Activated naive CD8-positive, alpha-beta T cell treated with anti-CD3 and anti-CD28 coated beads, Interleukin-2, amount 50 U/mL, for 24 hours (primary cell): ENCODE measurements at regions not wholly inside any gene's neighbourhood (a gene's known extent, or its start where the extent isn't known, plus 50 kb on each side); places are given as distances from the start of the nearest gene placed in this dataset.

ENCODE experiments used
- ATAC-seq: fragments of 150-1000 bp; cut with Tn5 transposase; one replicate; pipeline ENCODE4 v1.10.0; 2021
- DNase-seq: peaks from one replicate; pipeline ENCODE4 v3.0.0; 2021
- H3K27ac Mint-ChIP-seq: one replicate; pipeline ENCODE4 v1.8.0; 2021; ENCODE audit warnings: mild to moderate bottlenecking, mixed read lengths
- H3K27me3 Mint-ChIP-seq: one replicate; pipeline ENCODE4 v1.8.0; 2021; ENCODE audit warnings: mixed read lengths
- H3K36me3 Mint-ChIP-seq: one replicate; pipeline ENCODE4 v1.8.0; 2021; ENCODE audit warnings: low read depth, mixed read lengths
- H3K4me1 Mint-ChIP-seq: one replicate; pipeline ENCODE4 v1.8.0; 2021; ENCODE audit warnings: mixed read lengths
- H3K4me3 Mint-ChIP-seq: one replicate; pipeline ENCODE4 v1.8.0; 2021; ENCODE audit warnings: mild to moderate bottlenecking, moderate library complexity, mixed read lengths
- H3K9me3 Mint-ChIP-seq: one replicate; pipeline ENCODE4 v1.8.0; 2021; ENCODE audit warnings: mixed read lengths

DNA sequence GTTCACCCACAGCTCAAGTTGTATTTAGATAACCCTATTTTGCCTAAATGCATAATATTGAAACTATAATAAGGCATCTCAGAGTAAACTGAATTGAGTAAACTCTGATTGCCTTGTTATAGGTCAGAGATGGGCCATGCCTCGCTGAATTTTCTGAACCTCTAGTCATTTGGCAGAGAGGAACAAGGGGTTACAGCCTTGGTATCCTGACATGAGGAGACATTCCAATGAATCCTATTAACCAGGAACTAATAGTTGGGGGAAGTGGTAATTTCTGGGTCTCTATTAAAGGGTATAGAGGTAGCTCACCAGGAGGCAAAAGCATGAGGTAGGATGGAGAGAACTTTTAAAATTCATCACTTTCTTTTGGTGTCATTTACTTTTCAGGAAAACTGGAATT is 227.4 kb upstream of the CHST9 start:
- ATAC-seq (no peak), DNase-seq (no peak)
- no peak overlapping the region for H3K27ac Mint-ChIP-seq
- no peaks in the 10 kb centered on the region for H3K4me1 Mint-ChIP-seq
- no peak overlapping the region for H3K4me3 Mint-ChIP-seq
- no peaks in the 10 kb centered on the region for H3K36me3 Mint-ChIP-seq
- no peaks in the 10 kb centered on the region for H3K9me3 Mint-ChIP-seq
- H3K27me3 Mint-ChIP-seq: no peaks in the 10 kb centered on the region

DNA sequence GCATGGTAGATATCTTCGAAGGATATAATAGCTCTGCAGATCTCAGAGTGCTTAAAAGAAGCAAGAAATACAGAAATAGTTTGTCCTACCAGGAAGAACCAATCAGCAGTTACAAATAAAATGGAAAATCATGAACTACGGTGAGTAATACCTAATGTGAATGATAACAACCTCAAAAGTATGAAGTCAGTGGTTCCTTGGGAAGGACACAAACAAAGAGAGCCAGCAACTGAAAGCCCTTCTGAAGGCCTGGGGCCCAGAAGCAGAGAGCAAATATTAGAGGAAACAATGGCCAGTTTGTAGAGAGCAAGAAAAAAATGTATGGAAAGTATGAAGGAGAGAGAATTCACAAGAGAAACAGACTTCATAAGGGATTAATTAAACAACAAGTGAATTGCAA is 226.8 kb upstream of the CHST9 start:
- no peak overlapping the region for H3K27ac Mint-ChIP-seq

DNA sequence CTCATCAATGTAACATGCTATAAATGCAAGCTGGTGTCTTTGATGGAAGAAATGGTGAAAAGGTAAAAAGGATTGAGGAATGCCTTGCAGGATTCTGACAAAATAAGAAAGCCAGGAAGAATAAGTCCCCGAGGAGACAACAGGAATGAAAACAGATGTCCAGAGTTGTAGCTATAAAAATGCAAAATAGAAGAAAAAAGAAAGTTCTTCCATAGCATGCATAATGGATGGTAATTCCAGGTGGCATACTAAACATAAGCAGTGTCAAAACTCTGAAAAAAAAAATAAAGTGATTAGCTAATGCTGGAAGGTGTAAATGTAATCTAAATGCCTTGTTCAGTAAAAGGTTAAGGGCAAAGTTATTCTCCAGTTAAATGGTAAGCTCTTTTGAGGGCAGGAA is 225.9 kb upstream of the CHST9 start:
- Mint-ChIP-seq H3K9me3 (peaks cover 4% of the 10 kb centered on the region), H3K4me1 (no peaks in the 10 kb centered on the region), H3K36me3 (no peaks in the 10 kb centered on the region), H3K27me3 (no peaks in the 10 kb centered on the region), H3K27ac (no peak overlapping the region), H3K4me3 (no peak overlapping the region)
- ATAC-seq (no peak), DNase-seq (no peak)

More for the DNA sequence above, 226.8 kb upstream of the CHST9 start:
- DNase-seq (no peak), ATAC-seq (no peak)
- Mint-ChIP-seq H3K4me3 (no peak overlapping the region), H3K36me3 (no peaks in the 10 kb centered on the region), H3K4me1 (no peaks in the 10 kb centered on the region), H3K9me3 (peaks cover 4% of the 10 kb centered on the region), H3K27me3 (no peaks in the 10 kb centered on the region)

DNA sequence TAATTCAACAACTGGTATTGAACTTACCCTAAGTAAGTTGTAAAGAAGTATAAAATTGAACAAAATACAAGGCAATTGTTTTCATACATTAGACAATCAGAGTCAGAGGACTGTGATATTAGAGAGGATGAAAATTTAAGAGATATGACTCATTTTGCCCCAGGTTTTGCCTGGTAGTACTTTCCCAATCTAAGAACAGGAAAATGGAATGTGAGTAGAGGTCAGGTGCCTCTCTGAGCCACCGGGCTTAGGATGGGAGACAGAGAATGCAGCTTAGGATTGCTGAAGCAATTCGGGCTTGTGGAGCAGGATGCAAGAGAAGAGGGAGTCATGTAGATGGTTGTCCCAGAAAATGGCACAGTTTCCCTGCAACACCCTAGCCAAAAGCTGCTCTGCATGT is 219.7 kb upstream of the CHST9 start:
- no peak overlapping the region for H3K4me3 Mint-ChIP-seq
- no peaks in the 10 kb centered on the region for H3K27me3 Mint-ChIP-seq
- no peak overlapping the region for H3K27ac Mint-ChIP-seq
- DNase-seq: no peak
- H3K9me3 Mint-ChIP-seq: peaks cover 12% of the 10 kb centered on the region
- H3K4me1 Mint-ChIP-seq: no peaks in the 10 kb centered on the region
- ATAC-seq: no peak
- H3K36me3 Mint-ChIP-seq: no peaks in the 10 kb centered on the region

DNA sequence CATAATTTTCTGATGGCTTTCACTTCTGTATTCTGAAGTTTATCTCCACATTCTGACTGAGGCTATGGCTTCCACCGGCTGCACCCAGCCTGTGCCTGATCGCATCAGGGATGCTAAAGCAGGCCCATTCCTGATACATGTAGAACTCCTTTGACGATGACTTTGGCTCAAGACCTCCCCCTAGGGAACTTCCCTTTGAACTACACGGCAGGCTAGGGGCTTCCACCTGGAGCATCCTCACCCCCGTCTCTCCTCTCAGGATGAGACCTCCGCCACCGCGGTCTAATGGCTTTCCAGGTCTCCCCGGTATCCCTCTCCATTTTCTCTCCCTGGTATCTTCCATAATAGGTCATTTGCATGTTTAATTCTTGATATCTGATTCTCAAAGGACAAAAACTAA is 214.9 kb upstream of the CHST9 start:
- H3K27me3 Mint-ChIP-seq: no peaks in the 10 kb centered on the region
- no peak overlapping the region for H3K4me3 Mint-ChIP-seq
- no peak overlapping the region for H3K27ac Mint-ChIP-seq
- H3K4me1 Mint-ChIP-seq: no peaks in the 10 kb centered on the region
- no peaks in the 10 kb centered on the region for H3K36me3 Mint-ChIP-seq
- no peak for ATAC-seq
- H3K9me3 Mint-ChIP-seq: peaks cover 8% of the 10 kb centered on the region
- DNase-seq: no peak

DNA sequence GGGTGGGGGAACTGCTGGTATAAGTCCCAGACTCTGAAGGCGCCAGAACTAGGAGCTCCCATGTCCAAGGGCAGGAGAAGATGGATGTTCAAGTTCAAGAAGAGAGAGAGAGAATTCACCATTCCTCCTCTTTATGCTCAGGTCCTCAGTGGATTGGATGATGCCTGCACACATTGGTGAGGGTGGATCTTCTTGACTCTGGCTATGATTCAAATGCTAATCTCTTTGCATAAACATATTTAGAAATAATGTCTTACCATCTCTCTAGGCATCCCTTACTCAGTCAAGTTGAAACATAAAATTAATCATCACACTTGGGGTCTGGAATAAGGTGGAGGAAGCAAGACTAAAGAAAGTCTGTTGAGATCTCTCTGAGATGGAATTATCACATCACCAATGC is 210.6 kb upstream of the CHST9 start:
- Mint-ChIP-seq H3K4me1 (no peaks in the 10 kb centered on the region), H3K9me3 (peaks cover 5% of the 10 kb centered on the region)

DNA sequence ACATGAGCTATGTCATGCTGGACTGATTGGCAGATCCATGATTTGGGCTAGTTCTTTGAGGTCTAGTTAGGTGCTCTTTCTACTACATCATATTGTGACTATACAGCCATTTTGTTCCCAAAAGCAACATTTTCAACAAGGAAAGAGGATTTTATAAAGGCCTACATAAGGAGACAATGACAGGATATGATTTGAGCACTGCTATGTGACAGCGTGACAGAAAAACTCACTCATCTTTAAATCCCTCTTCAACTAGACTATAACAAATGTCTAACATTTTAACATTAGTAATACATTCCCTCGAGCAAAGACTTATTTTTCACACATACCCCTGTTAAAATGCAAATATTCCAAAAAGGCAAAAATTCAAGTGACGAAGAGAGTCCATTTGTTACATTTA is 209.6 kb upstream of the CHST9 start:
- no peak for ATAC-seq
- no peaks in the 10 kb centered on the region for H3K4me1 Mint-ChIP-seq

More for the DNA sequence above, 210.6 kb upstream of the CHST9 start:
- no peaks in the 10 kb centered on the region for H3K36me3 Mint-ChIP-seq
- no peak overlapping the region for H3K27ac Mint-ChIP-seq
- no peak for DNase-seq
- no peaks in the 10 kb centered on the region for H3K27me3 Mint-ChIP-seq
- no peak overlapping the region for H3K4me3 Mint-ChIP-seq
- ATAC-seq: no peak

DNA sequence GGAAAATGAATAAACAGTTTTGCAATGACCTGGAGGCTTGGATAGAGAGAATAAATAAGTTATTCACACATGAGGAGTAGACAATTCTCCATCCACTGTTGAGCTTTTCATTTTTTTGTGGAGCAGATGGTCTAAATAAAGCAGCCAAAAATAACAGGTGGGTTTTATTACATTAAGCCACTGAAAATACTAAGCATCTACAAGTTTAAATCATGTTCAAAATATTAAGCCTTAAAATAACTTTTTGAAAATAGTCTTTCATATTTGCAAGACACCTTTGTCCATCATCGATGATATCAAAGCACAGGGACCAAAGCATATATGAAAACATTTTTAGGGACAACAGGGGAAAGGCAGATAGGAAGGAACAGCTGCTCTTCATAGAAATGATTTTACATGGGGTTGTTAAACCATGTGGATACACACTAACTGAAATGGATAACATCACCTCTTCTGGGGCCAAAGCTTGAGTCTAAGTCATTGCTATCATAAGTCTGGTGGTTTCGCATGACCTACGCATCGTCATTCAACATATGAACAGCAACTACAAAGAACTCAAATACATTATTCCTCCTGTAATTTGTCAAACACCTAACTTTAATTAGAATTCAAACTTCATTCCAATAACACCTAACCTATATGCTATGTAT is 197.6 kb upstream of the CHST9 start:
- ATAC-seq: no peak
- no peaks in the 10 kb centered on the region for H3K36me3 Mint-ChIP-seq
- no peaks in the 10 kb centered on the region for H3K4me1 Mint-ChIP-seq
- peaks cover 11% of the 10 kb centered on the region for H3K9me3 Mint-ChIP-seq
- H3K4me3 Mint-ChIP-seq: no peak overlapping the region
- no peak for DNase-seq
- no peaks in the 10 kb centered on the region for H3K27me3 Mint-ChIP-seq
- no peak overlapping the region for H3K27ac Mint-ChIP-seq

More for the DNA sequence above, 209.6 kb upstream of the CHST9 start:
- H3K9me3 Mint-ChIP-seq: no peaks in the 10 kb centered on the region
- no peaks in the 10 kb centered on the region for H3K27me3 Mint-ChIP-seq
- DNase-seq: no peak
- H3K4me3 Mint-ChIP-seq: no peak overlapping the region
- H3K27ac Mint-ChIP-seq: no peak overlapping the region
- H3K36me3 Mint-ChIP-seq: no peaks in the 10 kb centered on the region

DNA sequence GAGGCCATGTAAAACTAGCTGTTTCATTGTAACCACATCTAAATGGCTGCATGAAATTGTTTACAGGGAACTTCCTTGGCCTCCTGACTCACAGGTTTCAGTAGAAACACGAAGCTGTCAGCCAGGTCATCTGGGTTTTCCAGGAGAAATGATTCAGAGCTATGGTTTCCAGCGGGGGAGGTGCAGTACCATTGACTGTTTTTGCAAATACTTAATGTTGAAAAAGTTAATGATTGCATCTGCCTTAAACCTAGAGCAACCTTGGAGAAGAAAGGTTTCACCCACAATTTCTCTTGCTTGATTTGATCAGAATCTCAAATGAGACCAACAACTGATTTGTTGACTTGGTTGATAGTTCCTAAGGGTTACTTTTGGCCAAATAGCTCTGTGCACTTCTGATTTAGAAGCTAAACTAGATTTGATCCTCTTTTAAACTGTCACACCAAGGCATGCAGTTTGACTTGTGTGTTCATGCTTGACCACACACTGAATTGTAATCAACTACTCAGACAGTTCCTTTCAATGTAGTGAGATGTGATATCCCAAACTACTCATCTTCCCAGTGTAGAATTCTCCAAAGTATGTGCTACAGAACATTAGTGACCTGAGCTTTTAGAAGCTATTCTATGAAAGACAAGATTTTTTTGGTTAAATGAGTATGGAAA is 193.5 kb upstream of the CHST9 start:
- H3K36me3 Mint-ChIP-seq: no peaks in the 10 kb centered on the region
- peaks cover 11% of the 10 kb centered on the region for H3K9me3 Mint-ChIP-seq
- no peak overlapping the region for H3K27ac Mint-ChIP-seq
- H3K4me1 Mint-ChIP-seq: no peaks in the 10 kb centered on the region
- H3K27me3 Mint-ChIP-seq: no peaks in the 10 kb centered on the region
- H3K4me3 Mint-ChIP-seq: no peak overlapping the region
- DNase-seq (no peak), ATAC-seq (no peak)

DNA sequence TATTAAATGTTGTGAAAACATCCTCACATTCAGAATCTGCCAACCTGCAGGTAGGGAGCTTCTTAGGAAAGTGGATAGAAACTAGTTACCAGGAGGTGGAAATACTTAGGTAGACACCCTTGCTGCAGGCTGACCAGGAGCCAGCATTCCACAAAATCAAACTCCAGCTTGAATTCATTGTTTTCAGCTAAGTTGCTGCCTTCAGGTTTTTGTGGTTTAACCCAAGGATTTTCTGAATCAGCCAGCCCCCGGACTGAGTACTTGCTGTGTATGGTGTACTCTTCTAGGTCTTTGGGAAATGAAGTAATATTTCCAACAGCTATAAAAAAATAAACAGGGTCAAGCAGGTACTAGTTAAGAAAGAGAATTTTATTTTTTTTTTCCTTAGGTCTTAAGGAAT is 192.1 kb upstream of the CHST9 start:
- Mint-ChIP-seq H3K4me3 (no peak overlapping the region), H3K9me3 (peaks cover 11% of the 10 kb centered on the region), H3K36me3 (no peaks in the 10 kb centered on the region), H3K27me3 (no peaks in the 10 kb centered on the region), H3K27ac (no peak overlapping the region), H3K4me1 (no peaks in the 10 kb centered on the region)
- no peak for ATAC-seq
- no peak for DNase-seq

DNA sequence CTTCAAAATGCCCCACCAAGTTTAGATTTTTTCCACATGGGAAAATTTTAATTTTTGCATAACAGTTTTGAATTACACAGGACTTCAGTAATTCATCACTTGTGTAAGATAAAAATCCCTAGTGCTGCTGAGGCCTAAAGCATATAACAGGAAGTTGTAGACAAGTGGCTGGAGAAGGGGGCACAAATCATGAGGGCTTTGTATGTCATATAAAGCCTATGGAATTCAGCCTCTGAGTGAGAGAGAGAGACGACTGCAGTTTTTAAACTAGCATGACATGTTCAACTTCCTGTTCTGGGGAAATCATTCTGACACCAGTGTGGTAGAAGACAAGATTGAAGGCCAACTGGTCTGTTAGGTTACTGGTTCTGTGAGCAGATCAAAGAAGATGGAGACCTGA is 187.3 kb upstream of the CHST9 start:
- Mint-ChIP-seq H3K27me3 (no peaks in the 10 kb centered on the region), H3K9me3 (no peaks in the 10 kb centered on the region), H3K4me1 (no peaks in the 10 kb centered on the region), H3K27ac (no peak overlapping the region), H3K4me3 (no peak overlapping the region), H3K36me3 (no peaks in the 10 kb centered on the region)
- no peak for ATAC-seq
- DNase-seq: no peak

DNA sequence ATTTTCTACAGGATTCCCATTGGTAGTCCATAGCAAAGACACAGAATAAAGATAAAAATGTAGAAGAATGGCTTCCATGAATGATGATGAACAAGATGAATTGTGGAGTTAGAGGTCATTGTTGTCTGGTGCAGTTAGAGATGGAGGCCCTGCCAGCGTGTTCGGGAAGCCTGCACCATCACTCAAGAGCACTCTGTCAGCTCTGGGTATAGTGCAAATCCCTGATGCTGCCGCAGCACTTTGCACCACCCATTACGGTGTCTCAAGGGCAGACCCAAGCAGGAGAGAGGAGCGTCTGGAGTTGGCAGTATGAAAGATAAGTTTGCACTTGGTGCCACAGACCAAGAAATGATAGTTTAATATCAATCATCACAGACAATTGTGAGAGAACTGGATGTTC is 181.6 kb upstream of the CHST9 start:
- ATAC-seq: no peak
- Mint-ChIP-seq H3K27me3 (no peaks in the 10 kb centered on the region), H3K36me3 (no peaks in the 10 kb centered on the region), H3K4me1 (no peaks in the 10 kb centered on the region), H3K9me3 (peaks cover 4% of the 10 kb centered on the region), H3K4me3 (no peak overlapping the region), H3K27ac (no peak overlapping the region)
- DNase-seq: no peak

DNA sequence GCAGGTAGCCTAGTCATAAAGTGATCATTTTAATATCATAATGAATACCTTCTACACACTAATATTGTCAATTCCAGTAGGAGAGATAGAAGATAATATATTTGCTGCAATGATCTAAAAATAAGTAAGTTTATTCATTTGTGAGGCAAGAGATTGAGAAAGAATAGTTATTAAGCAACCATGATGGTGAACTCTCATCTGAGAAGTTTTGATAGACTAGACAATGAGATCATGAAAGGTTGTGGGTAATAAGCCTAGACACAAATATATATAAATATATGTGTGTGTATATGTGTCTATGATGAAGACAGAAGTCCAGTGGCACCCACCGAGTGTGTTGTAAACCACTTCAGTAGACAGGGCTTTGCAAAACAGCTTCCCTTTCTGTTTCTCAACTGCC is 181.0 kb upstream of the CHST9 start:
- Mint-ChIP-seq H3K27ac (no peak overlapping the region), H3K4me3 (no peak overlapping the region), H3K9me3 (peaks cover 4% of the 10 kb centered on the region), H3K27me3 (no peaks in the 10 kb centered on the region), H3K4me1 (no peaks in the 10 kb centered on the region), H3K36me3 (no peaks in the 10 kb centered on the region)
- DNase-seq (no peak), ATAC-seq (no peak)

DNA sequence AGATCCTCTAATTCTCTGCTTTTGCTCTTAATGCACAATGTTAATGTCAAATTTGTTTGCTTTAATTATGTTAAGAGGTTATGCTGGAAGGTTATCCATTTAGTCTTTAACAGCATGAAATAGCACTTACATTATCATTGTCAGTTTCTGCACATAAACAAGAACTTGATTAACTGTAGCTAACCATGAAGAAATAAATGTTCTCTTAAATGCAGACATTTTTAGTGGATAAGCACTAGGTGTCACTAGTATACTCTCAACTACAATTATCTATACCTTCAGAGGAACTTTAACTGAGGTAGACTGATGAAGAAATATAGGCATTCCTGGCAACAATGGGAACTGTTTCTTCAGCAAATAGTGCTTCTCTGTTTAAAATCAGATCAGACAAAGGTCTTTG is 178.8 kb upstream of the CHST9 start:
- no peaks in the 10 kb centered on the region for H3K4me1 Mint-ChIP-seq
- H3K36me3 Mint-ChIP-seq: no peaks in the 10 kb centered on the region
- no peaks in the 10 kb centered on the region for H3K27me3 Mint-ChIP-seq
- DNase-seq (no peak), ATAC-seq (no peak)
- no peak overlapping the region for H3K4me3 Mint-ChIP-seq
- H3K9me3 Mint-ChIP-seq: peaks cover 8% of the 10 kb centered on the region
- H3K27ac Mint-ChIP-seq: no peak overlapping the region

DNA sequence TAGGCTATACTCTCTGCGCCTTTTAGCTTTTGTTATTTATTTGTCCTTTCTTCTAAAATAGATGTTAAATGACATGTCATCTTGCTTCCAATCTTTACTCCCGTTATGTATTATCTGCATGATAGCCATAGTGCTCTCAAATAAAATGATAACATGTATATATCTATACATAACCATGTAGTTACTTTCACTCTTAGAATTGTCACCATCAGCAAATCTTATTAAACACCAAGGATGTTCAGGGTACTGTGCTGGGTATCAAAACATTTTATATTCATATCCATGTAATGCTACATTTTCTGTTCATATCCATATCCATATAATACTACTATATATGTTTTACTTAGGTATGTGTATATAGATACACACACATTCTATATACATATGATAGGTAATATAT is 176.4 kb upstream of the CHST9 start:
- no peak for ATAC-seq

DNA sequence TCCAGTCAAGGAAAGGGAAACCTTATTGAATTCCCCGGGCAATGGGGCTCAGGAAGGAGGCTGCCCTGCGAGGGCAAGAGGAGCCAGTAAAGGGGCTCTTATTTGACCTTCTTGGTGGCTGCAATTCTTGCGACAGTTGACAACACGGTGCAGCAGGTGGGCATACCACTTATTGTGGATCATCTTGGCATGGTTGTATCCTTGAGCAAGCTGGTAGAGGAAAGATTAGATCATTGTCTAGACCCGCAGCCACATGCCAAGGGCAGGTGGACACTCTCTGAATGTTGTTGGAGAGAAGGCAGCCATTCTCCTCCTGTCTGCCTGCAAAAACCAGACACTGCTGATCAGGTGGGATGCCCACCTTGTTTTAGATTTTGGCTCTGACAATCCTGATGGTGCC is 170.2 kb upstream of the CHST9 start:
- DNase-seq (no peak), ATAC-seq (no peak)
- H3K27ac Mint-ChIP-seq: no peak overlapping the region
- no peaks in the 10 kb centered on the region for H3K36me3 Mint-ChIP-seq
- H3K4me3 Mint-ChIP-seq: no peak overlapping the region
- H3K4me1 Mint-ChIP-seq: no peaks in the 10 kb centered on the region
- peaks cover 16% of the 10 kb centered on the region for H3K9me3 Mint-ChIP-seq
- no peaks in the 10 kb centered on the region for H3K27me3 Mint-ChIP-seq

More for the DNA sequence above, 176.4 kb upstream of the CHST9 start:
- Mint-ChIP-seq H3K9me3 (peaks cover 5% of the 10 kb centered on the region), H3K27me3 (no peaks in the 10 kb centered on the region), H3K27ac (no peak overlapping the region), H3K4me1 (no peaks in the 10 kb centered on the region), H3K36me3 (no peaks in the 10 kb centered on the region), H3K4me3 (no peak overlapping the region)
- no peak for DNase-seq
